HG02759 (cell line): ENCODE measurements at regions not wholly inside any gene's neighbourhood (a gene's known extent, or its start where the extent isn't known, plus 50 kb on each side); places are given as distances from the start of the nearest gene placed in this dataset.
"Not testable (repeated sequence)": the region's sequence is repeated elsewhere in the genome, so short reads cannot be mapped to it uniquely, and the experiment has no call there.

Experiments used
- ATAC-seq: cut with Tn5 transposase; IDR thresholded peaks from one replicate; pipeline ENCODE4 v1.9.1; 2021; ENCODE audit warnings: mild to moderate bottlenecking, moderate library complexity; ENCODE audit not compliant: unreplicated experiment

GRCh38 chr14:105675433-105675832, 149.1 kb downstream of the TMEM121 start:
- not testable (repeated sequence) for ATAC-seq

- not testable (repeated sequence) for ATAC-seq
Observed at GRCh38 chr14:105675905-105676670, 149.7 kb downstream of the TMEM121 start.

- ATAC-seq, result not testable (repeated sequence)
Observed at GRCh38 chr14:105678057-105678456, 151.7 kb downstream of the TMEM121 start.

GRCh38 chr14:105678996-105679958, 152.9 kb downstream of the TMEM121 start:
- not testable (repeated sequence) for ATAC-seq

- peak; percentile 59 for ATAC-seq
Observed at GRCh38 chr14:105679959-105680735, 153.8 kb downstream of the TMEM121 start.

- ATAC-seq, result peak; percentile 46
Observed at GRCh38 chr14:105680736-105681098, 154.3 kb downstream of the TMEM121 start.

- ATAC-seq, result not testable (repeated sequence)
Observed at GRCh38 chr14:105681606-105682185, 155.3 kb downstream of the TMEM121 start.

GRCh38 chr14:105682442-105682841, 156.1 kb downstream of the TMEM121 start:
- ATAC-seq, result not testable (repeated sequence)

GRCh38 chr14:105682956-105683570, 156.7 kb downstream of the TMEM121 start:
- no peak for ATAC-seq

GRCh38 chr14:105684056-105684455, 157.7 kb downstream of the TMEM121 start:
- not testable (repeated sequence) for ATAC-seq

GRCh38 chr14:105684597-105684996, 158.2 kb downstream of the TMEM121 start:
- not testable (repeated sequence) for ATAC-seq

- no peak for ATAC-seq
Observed at GRCh38 chr14:105685003-105685402, 158.6 kb downstream of the TMEM121 start.

- ATAC-seq, result peak; percentile 1
Observed at GRCh38 chr14:105685605-105686004, 159.2 kb downstream of the TMEM121 start.

GRCh38 chr14:105686050-105686449, 159.7 kb downstream of the TMEM121 start:
- peak; percentile 38 for ATAC-seq

GRCh38 chr14:105686462-105687170, 160.2 kb downstream of the TMEM121 start:
- peak; percentile 19 for ATAC-seq

- not testable (repeated sequence) for ATAC-seq
Observed at GRCh38 chr14:105687171-105688022, 161.0 kb downstream of the TMEM121 start.

GRCh38 chr14:105688023-105688351, 161.6 kb downstream of the TMEM121 start:
- peak; percentile 38 for ATAC-seq

GRCh38 chr14:105688664-105689221, 162.4 kb downstream of the TMEM121 start:
- ATAC-seq, result not testable (repeated sequence)
